ENCODE measurements at regions not wholly inside any gene's neighbourhood (a gene's known extent, or its start where the extent isn't known, plus 50 kb on each side); places are given as distances from the start of the nearest gene placed in this dataset.

- DNase-seq, result no peak
Observed at GRCh38 chr1:117812869-117813511, 116.4 kb downstream of the GDAP2 start.

All from stimulated activated CD4-positive, alpha-beta T cell treated with anti-CD3 and anti-CD28 coated beads, Interleukin-4, amount 100 ng/mL, for 1 hour (primary cell).